ENCODE measurements at regions not wholly inside any gene's neighbourhood (a gene's known extent, or its start where the extent isn't known, plus 50 kb on each side); places are given as distances from the start of the nearest gene placed in this dataset.

- TF ChIP-seq CTCF (IDR thresholded peaks at IDR 0.05) (no peak), POLR2AphosphoS5 (IDR thresholded peaks at IDR 0.05; ENCODE audit: low read depth, low read length) (no peak)
These were observed 252.4 kb upstream of the IRAK1BP1 start for GRCh38 chr6:78614961-78615360.

All from Panc1 (cell line).